Epithelial cell of esophagus (primary cell): ENCODE measurements at regions not wholly inside any gene's neighbourhood (a gene's known extent, or its start where the extent isn't known, plus 50 kb on each side); places are given as distances from the start of the nearest gene placed in this dataset.
A peak's percentile ranks its signal among the peaks of the same experiment; 100 is the strongest.

ENCODE experiments used
- DNase-seq: peaks from one replicate; pipeline ENCODE4 v3.0.0; 2010; ENCODE audit warnings: low read depth
- H3K4me3 ChIP-seq: 2 replicates; pipeline ENCODE4 v1.5.1; 2011; ENCODE audit warnings: mild to moderate bottlenecking, low read length, control low read depth
- TF ChIP-seq, protein P1 (sequence below): IDR thresholded peaks from 2 replicates; pipeline ENCODE4 v1.5.1; 2011; ENCODE audit warnings: low read depth, mild to moderate bottlenecking, low read length, control low read depth, inconsistent platforms; ENCODE audit not compliant: insufficient read depth; ENCODE audit errors: missing control alignments

GRCh38 chr3:76378789-76379188, 593.4 kb upstream of the ZNF717 start:
- TF ChIP-seq, protein P1, sequence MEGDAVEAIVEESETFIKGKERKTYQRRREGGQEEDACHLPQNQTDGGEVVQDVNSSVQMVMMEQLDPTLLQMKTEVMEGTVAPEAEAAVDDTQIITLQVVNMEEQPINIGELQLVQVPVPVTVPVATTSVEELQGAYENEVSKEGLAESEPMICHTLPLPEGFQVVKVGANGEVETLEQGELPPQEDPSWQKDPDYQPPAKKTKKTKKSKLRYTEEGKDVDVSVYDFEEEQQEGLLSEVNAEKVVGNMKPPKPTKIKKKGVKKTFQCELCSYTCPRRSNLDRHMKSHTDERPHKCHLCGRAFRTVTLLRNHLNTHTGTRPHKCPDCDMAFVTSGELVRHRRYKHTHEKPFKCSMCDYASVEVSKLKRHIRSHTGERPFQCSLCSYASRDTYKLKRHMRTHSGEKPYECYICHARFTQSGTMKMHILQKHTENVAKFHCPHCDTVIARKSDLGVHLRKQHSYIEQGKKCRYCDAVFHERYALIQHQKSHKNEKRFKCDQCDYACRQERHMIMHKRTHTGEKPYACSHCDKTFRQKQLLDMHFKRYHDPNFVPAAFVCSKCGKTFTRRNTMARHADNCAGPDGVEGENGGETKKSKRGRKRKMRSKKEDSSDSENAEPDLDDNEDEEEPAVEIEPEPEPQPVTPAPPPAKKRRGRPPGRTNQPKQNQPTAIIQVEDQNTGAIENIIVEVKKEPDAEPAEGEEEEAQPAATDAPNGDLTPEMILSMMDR: no peak
- no peak for DNase-seq
- no peak overlapping the region for H3K4me3 ChIP-seq

DNA sequence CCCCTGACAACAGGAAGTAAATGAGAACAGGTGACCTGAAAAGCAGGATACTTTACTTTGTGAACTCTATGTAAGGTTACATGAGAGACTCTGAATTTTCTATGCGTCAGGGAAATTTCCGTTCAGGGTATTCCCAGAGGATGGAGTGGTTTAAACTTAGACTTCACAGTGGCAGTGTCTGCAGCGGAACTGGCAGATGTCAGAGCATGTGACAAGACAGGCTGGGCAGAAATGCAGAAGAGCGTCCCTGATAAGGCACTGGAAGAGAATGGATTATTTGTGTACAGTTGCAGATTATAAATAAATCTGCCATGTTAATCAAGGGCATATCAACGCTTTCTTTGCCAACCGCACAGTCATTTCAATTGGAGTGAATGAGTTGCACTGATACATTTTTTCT, 598.4 kb upstream of the ZNF717 start:
- H3K4me3 ChIP-seq: no peak overlapping the region
- no peak for DNase-seq
- TF ChIP-seq, protein P1: no peak

GRCh38 chr3:76387000-76387399, 601.7 kb upstream of the ZNF717 start:
- DNase-seq: no peak
- no peak overlapping the region for H3K4me3 ChIP-seq
- TF ChIP-seq, protein P1: no peak

DNA sequence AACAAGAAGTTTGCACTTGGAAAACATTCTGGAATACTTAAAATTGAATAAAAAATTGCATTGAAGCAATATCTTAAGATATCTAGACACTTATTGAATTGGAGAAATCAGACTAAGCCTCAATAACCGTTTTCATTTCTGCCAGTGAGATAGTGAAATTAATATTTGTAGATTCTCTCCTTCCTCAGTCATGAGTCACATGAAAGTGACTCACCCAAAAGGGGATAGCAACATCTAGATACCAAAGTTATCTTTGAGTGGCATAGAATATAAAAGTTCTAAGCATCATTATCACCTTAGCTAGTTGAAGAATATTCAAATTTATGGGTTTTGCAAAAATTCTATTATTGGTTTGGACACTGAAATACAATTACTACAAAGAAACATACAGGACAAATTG, 614.8 kb upstream of the ZNF717 start:
- peak; percentile 3 for DNase-seq
- H3K4me3 ChIP-seq: no peak overlapping the region
- TF ChIP-seq, protein P1: no peak

DNA sequence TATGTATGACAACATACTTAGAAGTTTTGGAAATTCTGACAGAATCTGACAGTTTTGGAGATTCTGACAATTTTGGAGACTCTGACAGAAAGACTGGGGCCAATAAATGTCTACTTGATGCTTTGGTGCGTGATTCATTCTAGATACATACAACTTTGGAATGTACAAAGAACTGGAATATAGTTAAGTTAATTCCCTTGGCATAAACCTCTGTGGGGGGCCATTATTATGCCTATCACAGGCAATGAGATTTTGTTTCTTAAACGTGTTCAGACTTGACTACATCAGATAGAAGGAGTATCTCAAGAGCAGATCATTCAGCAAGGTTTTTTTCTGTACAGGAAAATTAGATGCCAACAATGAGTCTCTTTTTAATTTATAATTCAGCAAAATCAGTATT, 617.6 kb upstream of the ZNF717 start:
- no peak overlapping the region for H3K4me3 ChIP-seq
- TF ChIP-seq, protein P1: no peak
- no peak for DNase-seq

GRCh38 chr3:76403556-76403955, 618.2 kb upstream of the ZNF717 start:
- no peak for DNase-seq
- H3K4me3 ChIP-seq: no peak overlapping the region
- TF ChIP-seq, protein P1: no peak

GRCh38 chr3:76405196-76405595, 619.8 kb upstream of the ZNF717 start:
- TF ChIP-seq, protein P1: no peak
- H3K4me3 ChIP-seq: no peak overlapping the region
- no peak for DNase-seq
